HG03175 (cell line): ENCODE measurements at regions not wholly inside any gene's neighbourhood (a gene's known extent, or its start where the extent isn't known, plus 50 kb on each side); places are given as distances from the start of the nearest gene placed in this dataset.

ENCODE experiments used
- ATAC-seq: cut with Tn5 transposase; IDR thresholded peaks from one replicate; pipeline ENCODE4 v1.9.1; 2021; ENCODE audit warnings: mild to moderate bottlenecking, moderate library complexity; ENCODE audit not compliant: unreplicated experiment

- no peak for ATAC-seq
Observed at GRCh38 chr15:61500523-61500922, 271.4 kb upstream of the RORA start.

GRCh38 chr15:61499376-61499775 is 270.3 kb upstream of the RORA start:
- no peak for ATAC-seq

- no peak for ATAC-seq
Observed at GRCh38 chr15:61489571-61489970, 260.5 kb upstream of the RORA start.

- ATAC-seq: no peak
Observed at GRCh38 chr15:61483599-61483998, 254.5 kb upstream of the RORA start.

- no peak for ATAC-seq
Observed at GRCh38 chr15:61481886-61482285, 252.8 kb upstream of the RORA start.

GRCh38 chr15:61480863-61481262 is 251.8 kb upstream of the RORA start:
- ATAC-seq: no peak

GRCh38 chr15:61480295-61480694 is 251.2 kb upstream of the RORA start:
- no peak for ATAC-seq

- no peak for ATAC-seq
Observed at GRCh38 chr15:61479613-61480012, 250.5 kb upstream of the RORA start.

GRCh38 chr15:61476741-61477140 is 247.6 kb upstream of the RORA start:
- no peak for ATAC-seq

- no peak for ATAC-seq
Observed at GRCh38 chr15:61474796-61475195, 245.7 kb upstream of the RORA start.

- ATAC-seq: no peak
Observed at GRCh38 chr15:61467823-61468222, 238.7 kb upstream of the RORA start.

- no peak for ATAC-seq
Observed at GRCh38 chr15:61459785-61460707, 230.9 kb upstream of the RORA start.

- no peak for ATAC-seq
Observed at GRCh38 chr15:61457050-61457733, 228.1 kb upstream of the RORA start.

GRCh38 chr15:61449186-61449702 is 220.1 kb upstream of the RORA start:
- no peak for ATAC-seq

GRCh38 chr15:61447981-61448380 is 218.9 kb upstream of the RORA start:
- ATAC-seq: no peak

- ATAC-seq: no peak
Observed at GRCh38 chr15:61444585-61444984, 215.5 kb upstream of the RORA start.

GRCh38 chr15:61442821-61443220 is 213.7 kb upstream of the RORA start:
- no peak for ATAC-seq

GRCh38 chr15:61441891-61442290 is 212.8 kb upstream of the RORA start:
- no peak for ATAC-seq

- no peak for ATAC-seq
Observed at GRCh38 chr15:61426466-61426865, 197.4 kb upstream of the RORA start.

GRCh38 chr15:61425934-61426333 is 196.8 kb upstream of the RORA start:
- no peak for ATAC-seq

GRCh38 chr15:61422773-61423172 is 193.7 kb upstream of the RORA start:
- ATAC-seq: no peak

GRCh38 chr15:61421938-61422337 is 192.8 kb upstream of the RORA start:
- no peak for ATAC-seq
